CMK (cell line): ENCODE measurements at regions not wholly inside any gene's neighbourhood (a gene's known extent, or its start where the extent isn't known, plus 50 kb on each side); places are given as distances from the start of the nearest gene placed in this dataset.
"Not testable (repeated sequence)": the region's sequence is repeated elsewhere in the genome, so short reads cannot be mapped to it uniquely, and the experiment has no call there.

Experiments
- DNase-seq: peaks from one replicate; pipeline ENCODE4 v3.0.0-alpha.2; 2010; ENCODE audit warnings: low read depth

GRCh38 chr1:14350197-14350596 is 248.3 kb upstream of the KAZN start:
- DNase-seq, result no peak

- no peak for DNase-seq
These were observed 245.6 kb upstream of the KAZN start for GRCh38 chr1:14352897-14353296.

GRCh38 chr1:14361005-14361404 is 237.5 kb upstream of the KAZN start:
- not testable (repeated sequence) for DNase-seq

GRCh38 chr1:14362331-14362730 is 236.2 kb upstream of the KAZN start:
- no peak for DNase-seq

- no peak for DNase-seq
These were observed 235.4 kb upstream of the KAZN start for GRCh38 chr1:14363036-14363590.

GRCh38 chr1:14363707-14364413 is 234.6 kb upstream of the KAZN start:
- DNase-seq, result no peak

GRCh38 chr1:14365301-14365988 is 233.0 kb upstream of the KAZN start:
- DNase-seq, result no peak

GRCh38 chr1:14366091-14367018 is 232.1 kb upstream of the KAZN start:
- no peak for DNase-seq

GRCh38 chr1:14367451-14367850 is 231.0 kb upstream of the KAZN start:
- DNase-seq, result no peak

GRCh38 chr1:14369526-14370213 is 228.8 kb upstream of the KAZN start:
- no peak for DNase-seq

- DNase-seq, result no peak
These were observed 226.6 kb upstream of the KAZN start for GRCh38 chr1:14371771-14372497.

- DNase-seq, result no peak
These were observed 226.0 kb upstream of the KAZN start for GRCh38 chr1:14372526-14372925.

GRCh38 chr1:14373081-14373758 is 225.3 kb upstream of the KAZN start:
- no peak for DNase-seq

- no peak for DNase-seq
These were observed 223.3 kb upstream of the KAZN start for GRCh38 chr1:14375226-14375625.

- DNase-seq, result no peak
These were observed 221.1 kb upstream of the KAZN start for GRCh38 chr1:14377386-14377785.

GRCh38 chr1:14380408-14380807 is 218.1 kb upstream of the KAZN start:
- DNase-seq, result no peak

GRCh38 chr1:14390816-14391215 is 207.7 kb upstream of the KAZN start:
- no peak for DNase-seq

GRCh38 chr1:14392161-14392858 is 206.2 kb upstream of the KAZN start:
- DNase-seq, result no peak

- DNase-seq, result no peak
These were observed 205.6 kb upstream of the KAZN start for GRCh38 chr1:14392859-14393365.

GRCh38 chr1:14396100-14396499 is 202.4 kb upstream of the KAZN start:
- no peak for DNase-seq
